Activated naive CD4-positive, alpha-beta T cell treated with anti-CD3 and anti-CD28 coated beads, Interleukin-2, amount 50 U/mL, for 72 hours (primary cell): ENCODE measurements at regions not wholly inside any gene's neighbourhood (a gene's known extent, or its start where the extent isn't known, plus 50 kb on each side); places are given as distances from the start of the nearest gene placed in this dataset.

Source experiments
- ATAC-seq, 2 donors: fragments of 150-1000 bp; cut with Tn5 transposase; 2 replicates each; pipeline ENCODE4 v1.10.0; 2021; ENCODE audit warnings: mild to moderate bottlenecking in 2 of 2, moderate library complexity in 2 of 2
- DNase-seq, 2 donors: peaks; one replicate each; pipeline ENCODE4 v3.0.0; 2021 to 2022; ENCODE audit warnings: low spot score in 2 of 2
- H3K27ac Mint-ChIP-seq, 2 donors: one replicate each; pipeline ENCODE4 v1.8.0; 2022; ENCODE audit warnings: mild to moderate bottlenecking in 2 of 2, mixed read lengths in 2 of 2
- H3K36me3 Mint-ChIP-seq, 2 donors: one replicate each; pipeline ENCODE4 v1.8.0; 2022; ENCODE audit warnings: mixed read lengths in 2 of 2
- H3K9me3 Mint-ChIP-seq, 2 donors: one replicate each; pipeline ENCODE4 v1.8.0; 2022; ENCODE audit warnings: mixed read lengths in 2 of 2

GRCh38 chr6:165871571-165871970 is 208.5 kb upstream of the PDE10A start:
- Mint-ChIP-seq H3K27ac (no peak overlapping the region), H3K9me3 (peaks cover 6 to 22% of the 10 kb centered on the region in 2 donors), H3K36me3 (peaks cover 0 to 13% of the 10 kb centered on the region in 2 donors)
- no peak for ATAC-seq
- no peak for DNase-seq

GRCh38 chr6:165869526-165869925 is 206.5 kb upstream of the PDE10A start:
- peaks cover 17 to 32% of the 10 kb centered on the region in 2 donors for H3K9me3 Mint-ChIP-seq
- H3K27ac Mint-ChIP-seq = no peak overlapping the region
- DNase-seq = no peak
- no peak for ATAC-seq
- peaks cover 0 to 21% of the 10 kb centered on the region in 2 donors for H3K36me3 Mint-ChIP-seq

GRCh38 chr6:165864925-165865324 is 201.9 kb upstream of the PDE10A start:
- ATAC-seq (no peak), DNase-seq (no peak)
- peaks cover 22 to 23% of the 10 kb centered on the region in 2 donors for H3K9me3 Mint-ChIP-seq
- peaks cover 0 to 25% of the 10 kb centered on the region in 2 donors for H3K36me3 Mint-ChIP-seq
- no peak overlapping the region for H3K27ac Mint-ChIP-seq

- ATAC-seq = no peak
- Mint-ChIP-seq H3K27ac (no peak overlapping the region), H3K9me3 (peaks cover 18 to 22% of the 10 kb centered on the region in 2 donors), H3K36me3 (peaks cover 0 to 18% of the 10 kb centered on the region in 2 donors)
- DNase-seq = no peak
Observed at GRCh38 chr6:165864218-165864617, 201.2 kb upstream of the PDE10A start.

- H3K36me3 Mint-ChIP-seq = peaks cover 0 to 18% of the 10 kb centered on the region in 2 donors
- no peak for DNase-seq
- no peak overlapping the region for H3K27ac Mint-ChIP-seq
- peaks cover 17 to 22% of the 10 kb centered on the region in 2 donors for H3K9me3 Mint-ChIP-seq
- ATAC-seq = no peak
Observed at GRCh38 chr6:165863801-165864200, 200.8 kb upstream of the PDE10A start.

- ATAC-seq (no peak), DNase-seq (no peak)
- H3K36me3 Mint-ChIP-seq = peaks cover 0 to 18% of the 10 kb centered on the region in 2 donors
- peaks cover 13 to 17% of the 10 kb centered on the region in 2 donors for H3K9me3 Mint-ChIP-seq
- H3K27ac Mint-ChIP-seq = no peak overlapping the region
Observed at GRCh38 chr6:165862813-165863212, 199.8 kb upstream of the PDE10A start.

- no peak for ATAC-seq
- H3K9me3 Mint-ChIP-seq = peaks cover 7 to 16% of the 10 kb centered on the region in 2 donors
- DNase-seq = no peak
- no peak overlapping the region for H3K27ac Mint-ChIP-seq
- H3K36me3 Mint-ChIP-seq = peaks cover 0 to 11% of the 10 kb centered on the region in 2 donors
Observed at GRCh38 chr6:165861226-165861625, 198.2 kb upstream of the PDE10A start.

- Mint-ChIP-seq H3K36me3 (peaks cover 0 to 9% of the 10 kb centered on the region in 2 donors), H3K27ac (no peak overlapping the region), H3K9me3 (peaks cover 0 to 5% of the 10 kb centered on the region in 2 donors)
- ATAC-seq (no peak), DNase-seq (no peak)
Observed at GRCh38 chr6:165858586-165858985, 195.5 kb upstream of the PDE10A start.

- Mint-ChIP-seq H3K9me3 (no peaks in the 10 kb centered on the region), H3K36me3 (peaks cover 0 to 4% of the 10 kb centered on the region in 2 donors), H3K27ac (no peak overlapping the region)
- ATAC-seq (no peak), DNase-seq (no peak)
Observed at GRCh38 chr6:165855856-165856255, 192.8 kb upstream of the PDE10A start.

- no peak for ATAC-seq
- no peaks in the 10 kb centered on the region for H3K9me3 Mint-ChIP-seq
- no peak overlapping the region for H3K27ac Mint-ChIP-seq
- peaks cover 0 to 4% of the 10 kb centered on the region in 2 donors for H3K36me3 Mint-ChIP-seq
- no peak for DNase-seq
Observed at GRCh38 chr6:165854863-165855593, 192.0 kb upstream of the PDE10A start.

- Mint-ChIP-seq H3K9me3 (no peaks in the 10 kb centered on the region), H3K27ac (no peak overlapping the region), H3K36me3 (peaks cover 0 to 4% of the 10 kb centered on the region in 2 donors)
- no peak for DNase-seq
- ATAC-seq = no peak
Observed at GRCh38 chr6:165854061-165854862, 191.2 kb upstream of the PDE10A start.

GRCh38 chr6:165852676-165853075 is 189.6 kb upstream of the PDE10A start:
- Mint-ChIP-seq H3K9me3 (no peaks in the 10 kb centered on the region), H3K36me3 (peaks cover 0 to 4% of the 10 kb centered on the region in 2 donors)

GRCh38 chr6:165850434-165851019 is 187.5 kb upstream of the PDE10A start:
- Mint-ChIP-seq H3K27ac (no peak overlapping the region), H3K9me3 (no peaks in the 10 kb centered on the region), H3K36me3 (peaks cover 0 to 4% of the 10 kb centered on the region in 2 donors)
- DNase-seq (peak in 1 of 2 donors; percentile 67), ATAC-seq (peak in 1 of 2 donors; percentile 61)

More at GRCh38 chr6:165852676-165853075, 189.6 kb upstream of the PDE10A start:
- DNase-seq (no peak), ATAC-seq (no peak)
- H3K27ac Mint-ChIP-seq = no peak overlapping the region

- DNase-seq (no peak), ATAC-seq (no peak)
- Mint-ChIP-seq H3K36me3 (peaks cover 0 to 4% of the 10 kb centered on the region in 2 donors), H3K27ac (no peak overlapping the region), H3K9me3 (no peaks in the 10 kb centered on the region)
Observed at GRCh38 chr6:165849534-165850430, 186.7 kb upstream of the PDE10A start.

GRCh38 chr6:165848086-165848426 is 185.0 kb upstream of the PDE10A start:
- no peaks in the 10 kb centered on the region for H3K9me3 Mint-ChIP-seq

GRCh38 chr6:165847407-165848085 is 184.5 kb upstream of the PDE10A start:
- no peak for ATAC-seq
- DNase-seq = no peak
- Mint-ChIP-seq H3K36me3 (no peaks in the 10 kb centered on the region), H3K27ac (no peak overlapping the region), H3K9me3 (no peaks in the 10 kb centered on the region)

More at GRCh38 chr6:165848086-165848426, 185.0 kb upstream of the PDE10A start:
- ATAC-seq = no peak
- DNase-seq = no peak
- H3K27ac Mint-ChIP-seq = no peak overlapping the region
- no peaks in the 10 kb centered on the region for H3K36me3 Mint-ChIP-seq
